ENCODE measurements at regions not wholly inside any gene's neighbourhood (a gene's known extent, or its start where the extent isn't known, plus 50 kb on each side); places are given as distances from the start of the nearest gene placed in this dataset.

GRCh38 chr13:105997581-105998550 lies 537.6 kb downstream of the EFNB2 start:
- H4K20me1 ChIP-seq (ENCODE audit: insufficient read depth, low read depth, low read length): no peaks in the 10 kb centered on the region
- peaks cover 13% of the 10 kb centered on the region for H3K9me3 ChIP-seq (ENCODE audit: low read length)
- no peak overlapping the region for H3K27ac ChIP-seq (ENCODE audit: low read length)
- no peak overlapping the region for H2AFZ ChIP-seq (ENCODE audit: low read length)
- no peaks in the 10 kb centered on the region for H3K9me2 ChIP-seq (replicated peaks; ENCODE audit: insufficient read depth, low read length)
- H3K36me3 ChIP-seq (ENCODE audit: insufficient read depth, low read length): no peaks in the 10 kb centered on the region
- no peaks in the 10 kb centered on the region for H3K79me2 ChIP-seq (ENCODE audit: low read length)
- H3K9ac ChIP-seq (ENCODE audit: low read length): no peak overlapping the region
- DNase-seq: no peak
- H3K4me1 ChIP-seq (ENCODE audit: low read length): no peaks in the 10 kb centered on the region
- H3K27me3 ChIP-seq (ENCODE audit: low read length): no peaks in the 10 kb centered on the region
- H3K4me3 ChIP-seq (ENCODE audit: low read length): no peak overlapping the region
- no peak overlapping the region for H3K4me2 ChIP-seq (ENCODE audit: low read depth, low read length, poor library complexity, severe bottlenecking)

GRCh38 chr13:105996391-105997025 lies 539.0 kb downstream of the EFNB2 start:
- no peak for DNase-seq
- no peak overlapping the region for H3K27ac ChIP-seq (ENCODE audit: low read length)
- H3K4me2 ChIP-seq (ENCODE audit: low read depth, low read length, poor library complexity, severe bottlenecking): no peak overlapping the region
- H4K20me1 ChIP-seq (ENCODE audit: insufficient read depth, low read depth, low read length): no peaks in the 10 kb centered on the region
- H3K79me2 ChIP-seq (ENCODE audit: low read length): no peaks in the 10 kb centered on the region
- H3K4me1 ChIP-seq (ENCODE audit: low read length): no peaks in the 10 kb centered on the region
- no peaks in the 10 kb centered on the region for H3K27me3 ChIP-seq (ENCODE audit: low read length)
- H2AFZ ChIP-seq (ENCODE audit: low read length): no peak overlapping the region
- no peaks in the 10 kb centered on the region for H3K36me3 ChIP-seq (ENCODE audit: insufficient read depth, low read length)
- H3K4me3 ChIP-seq (ENCODE audit: low read length): no peak overlapping the region
- no peak overlapping the region for H3K9ac ChIP-seq (ENCODE audit: low read length)
- no peaks in the 10 kb centered on the region for H3K9me2 ChIP-seq (replicated peaks; ENCODE audit: insufficient read depth, low read length)
- peaks cover 10% of the 10 kb centered on the region for H3K9me3 ChIP-seq (ENCODE audit: low read length)

- no peak overlapping the region for H3K4me2 ChIP-seq (ENCODE audit: low read depth, low read length, poor library complexity, severe bottlenecking)
- H2AFZ ChIP-seq (ENCODE audit: low read length): no peak overlapping the region
- no peak for DNase-seq
Measured at GRCh38 chr13:105994340-105994739, 541.1 kb downstream of the EFNB2 start.

GRCh38 chr13:105991622-105992277 lies 543.7 kb downstream of the EFNB2 start:
- no peaks in the 10 kb centered on the region for H3K4me1 ChIP-seq (ENCODE audit: low read length)
- no peak for DNase-seq
- H2AFZ ChIP-seq (ENCODE audit: low read length): no peak overlapping the region
- no peaks in the 10 kb centered on the region for H3K79me2 ChIP-seq (ENCODE audit: low read length)
- H3K9me2 ChIP-seq (replicated peaks; ENCODE audit: insufficient read depth, low read length): no peaks in the 10 kb centered on the region
- no peaks in the 10 kb centered on the region for H4K20me1 ChIP-seq (ENCODE audit: insufficient read depth, low read depth, low read length)
- no peak overlapping the region for H3K4me2 ChIP-seq (ENCODE audit: low read depth, low read length, poor library complexity, severe bottlenecking)
- no peaks in the 10 kb centered on the region for H3K36me3 ChIP-seq (ENCODE audit: insufficient read depth, low read length)
- no peak overlapping the region for H3K4me3 ChIP-seq (ENCODE audit: low read length)
- H3K9me3 ChIP-seq (ENCODE audit: low read length): peaks cover 14% of the 10 kb centered on the region
- no peak overlapping the region for H3K27ac ChIP-seq (ENCODE audit: low read length)
- no peaks in the 10 kb centered on the region for H3K27me3 ChIP-seq (ENCODE audit: low read length)
- no peak overlapping the region for H3K9ac ChIP-seq (ENCODE audit: low read length)

More at GRCh38 chr13:105994340-105994739, 541.1 kb downstream of the EFNB2 start:
- H3K4me1 ChIP-seq (ENCODE audit: low read length): no peaks in the 10 kb centered on the region
- no peaks in the 10 kb centered on the region for H4K20me1 ChIP-seq (ENCODE audit: insufficient read depth, low read depth, low read length)
- H3K4me3 ChIP-seq (ENCODE audit: low read length): no peak overlapping the region
- H3K9ac ChIP-seq (ENCODE audit: low read length): no peak overlapping the region
- no peaks in the 10 kb centered on the region for H3K36me3 ChIP-seq (ENCODE audit: insufficient read depth, low read length)
- no peaks in the 10 kb centered on the region for H3K9me2 ChIP-seq (replicated peaks; ENCODE audit: insufficient read depth, low read length)
- H3K27ac ChIP-seq (ENCODE audit: low read length): no peak overlapping the region
- no peaks in the 10 kb centered on the region for H3K27me3 ChIP-seq (ENCODE audit: low read length)
- peaks cover 9% of the 10 kb centered on the region for H3K9me3 ChIP-seq (ENCODE audit: low read length)
- no peaks in the 10 kb centered on the region for H3K79me2 ChIP-seq (ENCODE audit: low read length)

- Histone ChIP-seq H2AFZ (ENCODE audit: low read length) (no peak overlapping the region), H3K4me1 (ENCODE audit: low read length) (no peaks in the 10 kb centered on the region), H3K9me3 (ENCODE audit: low read length) (peaks cover 14% of the 10 kb centered on the region), H4K20me1 (ENCODE audit: insufficient read depth, low read depth, low read length) (no peaks in the 10 kb centered on the region), H3K36me3 (ENCODE audit: insufficient read depth, low read length) (no peaks in the 10 kb centered on the region), H3K79me2 (ENCODE audit: low read length) (no peaks in the 10 kb centered on the region), H3K4me3 (ENCODE audit: low read length) (no peak overlapping the region), H3K9me2 (replicated peaks; ENCODE audit: insufficient read depth, low read length) (no peaks in the 10 kb centered on the region), H3K27me3 (ENCODE audit: low read length) (no peaks in the 10 kb centered on the region), H3K27ac (ENCODE audit: low read length) (no peak overlapping the region), H3K9ac (ENCODE audit: low read length) (no peak overlapping the region), H3K4me2 (ENCODE audit: low read depth, low read length, poor library complexity, severe bottlenecking) (no peak overlapping the region)
- DNase-seq: no peak
Measured at GRCh38 chr13:105991131-105991530, 544.3 kb downstream of the EFNB2 start.

GRCh38 chr13:105990256-105990958 lies 545.1 kb downstream of the EFNB2 start:
- DNase-seq: no peak
- H3K4me3 ChIP-seq (ENCODE audit: low read length): no peak overlapping the region
- no peaks in the 10 kb centered on the region for H4K20me1 ChIP-seq (ENCODE audit: insufficient read depth, low read depth, low read length)
- no peaks in the 10 kb centered on the region for H3K4me1 ChIP-seq (ENCODE audit: low read length)
- no peaks in the 10 kb centered on the region for H3K79me2 ChIP-seq (ENCODE audit: low read length)
- no peaks in the 10 kb centered on the region for H3K36me3 ChIP-seq (ENCODE audit: insufficient read depth, low read length)
- no peak overlapping the region for H3K9ac ChIP-seq (ENCODE audit: low read length)
- H3K4me2 ChIP-seq (ENCODE audit: low read depth, low read length, poor library complexity, severe bottlenecking): no peak overlapping the region
- H3K9me3 ChIP-seq (ENCODE audit: low read length): peaks cover 14% of the 10 kb centered on the region
- no peak overlapping the region for H3K27ac ChIP-seq (ENCODE audit: low read length)
- no peaks in the 10 kb centered on the region for H3K9me2 ChIP-seq (replicated peaks; ENCODE audit: insufficient read depth, low read length)
- no peak overlapping the region for H2AFZ ChIP-seq (ENCODE audit: low read length)
- no peaks in the 10 kb centered on the region for H3K27me3 ChIP-seq (ENCODE audit: low read length)

- DNase-seq: no peak
- Histone ChIP-seq H2AFZ (ENCODE audit: low read length) (no peak overlapping the region), H3K4me2 (ENCODE audit: low read depth, low read length, poor library complexity, severe bottlenecking) (no peak overlapping the region), H3K4me1 (ENCODE audit: low read length) (no peaks in the 10 kb centered on the region), H3K9me2 (replicated peaks; ENCODE audit: insufficient read depth, low read length) (no peaks in the 10 kb centered on the region), H3K4me3 (ENCODE audit: low read length) (no peak overlapping the region), H3K27me3 (ENCODE audit: low read length) (no peaks in the 10 kb centered on the region), H3K27ac (ENCODE audit: low read length) (no peak overlapping the region), H3K36me3 (ENCODE audit: insufficient read depth, low read length) (no peaks in the 10 kb centered on the region), H3K9me3 (ENCODE audit: low read length) (peaks cover 7% of the 10 kb centered on the region), H3K9ac (ENCODE audit: low read length) (no peak overlapping the region), H3K79me2 (ENCODE audit: low read length) (no peaks in the 10 kb centered on the region), H4K20me1 (ENCODE audit: insufficient read depth, low read depth, low read length) (no peaks in the 10 kb centered on the region)
Measured at GRCh38 chr13:105984646-105985045, 550.8 kb downstream of the EFNB2 start.
